Stomach smooth muscle (tissue), 2 donors: ENCODE measurements at regions not wholly inside any gene's neighbourhood (a gene's known extent, or its start where the extent isn't known, plus 50 kb on each side); places are given as distances from the start of the nearest gene placed in this dataset.

Experiments used
- H3K27ac ChIP-seq: one replicate; pipeline ENCODE4 v1.7.0; 2013; ENCODE audit warnings: mild to moderate bottlenecking, low read length, inconsistent platforms
- H3K27me3 ChIP-seq, 2 donors: one replicate each; pipeline ENCODE4 v1.7.0; 2013; ENCODE audit warnings: low read length in 2 of 2; ENCODE audit not compliant: insufficient read depth in 2 of 2, control insufficient read depth in 1 of 2
- H3K36me3 ChIP-seq, 2 donors: one replicate each; pipeline ENCODE4 v1.7.0; 2013; ENCODE audit warnings: low read length in 2 of 2; ENCODE audit not compliant: control insufficient read depth in 2 of 2, insufficient read depth in 2 of 2
- H3K4me1 ChIP-seq: one replicate; pipeline ENCODE4 v1.7.0; 2013; ENCODE audit warnings: low read length; ENCODE audit not compliant: control insufficient read depth, insufficient read depth
- H3K4me3 ChIP-seq, 2 donors: one replicate each; pipeline ENCODE4 v1.7.0; 2013; ENCODE audit warnings: low read length in 2 of 2
- H3K9ac ChIP-seq, 2 donors: one replicate each; pipeline ENCODE4 v1.7.0; 2013; ENCODE audit warnings: low read length in 2 of 2, mild to moderate bottlenecking in 1 of 2
- H3K9me3 ChIP-seq, 2 donors: one replicate each; pipeline ENCODE4 v1.7.0; 2013; ENCODE audit warnings: low read length in 2 of 2; ENCODE audit not compliant: control insufficient read depth in 2 of 2
- donor health status: healthy.
- donor health status: Pancreatic carcinoma.

DNA sequence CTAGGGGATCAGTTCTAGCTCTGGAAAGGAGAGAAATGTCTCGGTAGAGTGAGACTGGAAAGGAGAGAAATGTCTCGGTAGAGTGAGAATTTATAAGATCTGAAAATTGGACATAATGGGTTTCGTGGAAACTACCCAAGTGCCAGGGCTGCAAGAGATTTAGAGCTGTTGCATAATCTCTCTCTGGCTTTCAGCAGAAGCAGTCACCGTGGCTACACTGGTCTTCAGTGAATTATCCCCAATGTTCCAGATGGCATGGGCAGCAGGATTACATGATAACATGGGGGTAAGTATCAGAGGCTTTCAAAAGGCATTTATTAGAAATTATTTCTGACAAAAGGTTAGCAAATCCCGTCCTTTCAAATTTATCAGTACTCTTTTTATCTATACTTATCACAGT, 435.5 kb downstream of the NKX6-1 start:
- Histone ChIP-seq H3K4me3 (no peak overlapping the region), H3K36me3 (no peaks in the 10 kb centered on the region), H3K9me3 (no peaks in the 10 kb centered on the region), H3K27me3 (no peaks in the 10 kb centered on the region), H3K9ac (no peak overlapping the region), H3K4me1 (no peaks in the 10 kb centered on the region), H3K27ac (no peak overlapping the region)

DNA sequence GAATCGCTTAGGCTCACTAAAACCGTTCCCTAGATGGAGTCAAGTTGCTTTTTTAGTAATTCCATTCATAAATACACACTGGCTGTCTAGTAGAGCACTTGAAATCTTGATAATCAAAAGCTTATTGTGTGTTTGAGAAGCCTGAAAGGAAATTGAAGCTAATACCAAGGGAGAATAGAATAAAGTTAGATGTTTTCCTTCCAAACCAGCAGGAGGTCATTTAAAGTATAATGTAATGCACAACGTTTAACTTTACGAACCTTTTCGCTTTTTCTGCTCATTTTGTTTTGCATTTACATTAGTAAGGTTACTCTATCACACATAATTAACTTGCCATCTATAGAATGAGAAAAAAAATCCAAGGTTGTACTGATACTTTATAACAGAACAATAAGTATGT, 440.9 kb downstream of the NKX6-1 start:
- Histone ChIP-seq H3K9ac (no peak overlapping the region), H3K4me1 (no peaks in the 10 kb centered on the region), H3K4me3 (no peak overlapping the region), H3K36me3 (no peaks in the 10 kb centered on the region), H3K27me3 (no peaks in the 10 kb centered on the region), H3K27ac (no peak overlapping the region), H3K9me3 (no peaks in the 10 kb centered on the region)

DNA sequence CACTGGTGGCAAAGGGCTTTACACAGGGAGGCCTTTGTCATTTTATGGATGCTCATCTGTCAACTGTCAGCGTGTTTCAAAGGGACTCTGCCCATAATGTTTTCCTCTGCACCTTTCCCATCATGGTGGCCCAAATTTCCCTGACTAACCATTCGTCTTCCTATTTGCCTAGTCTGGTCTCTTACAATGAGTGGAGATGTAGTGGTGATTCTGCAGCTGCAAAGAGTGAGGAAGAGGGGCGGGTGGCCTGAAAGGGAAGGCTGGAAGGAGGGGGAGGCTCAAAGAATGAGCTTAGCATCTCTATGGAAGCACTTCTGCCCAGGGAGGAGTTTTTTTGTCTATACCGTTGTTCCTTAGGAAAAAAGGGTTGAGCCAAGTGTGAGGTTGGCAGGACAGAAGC, 447.5 kb downstream of the NKX6-1 start:
- H3K27ac ChIP-seq: no peak overlapping the region
- H3K36me3 ChIP-seq: no peaks in the 10 kb centered on the region
- no peak overlapping the region for H3K4me3 ChIP-seq
- H3K4me1 ChIP-seq: no peaks in the 10 kb centered on the region
- H3K9me3 ChIP-seq: no peaks in the 10 kb centered on the region
- H3K27me3 ChIP-seq: no peaks in the 10 kb centered on the region
- H3K9ac ChIP-seq: no peak overlapping the region

- Histone ChIP-seq H3K4me3 (no peak overlapping the region), H3K36me3 (no peaks in the 10 kb centered on the region)
Observed at GRCh38 chr4:84051089-84051488, 448.0 kb downstream of the NKX6-1 start.

GRCh38 chr4:84050015-84050414, 449.1 kb downstream of the NKX6-1 start:
- Histone ChIP-seq H3K4me1 (no peaks in the 10 kb centered on the region), H3K27me3 (no peaks in the 10 kb centered on the region), H3K9ac (no peak overlapping the region)

More at GRCh38 chr4:84051089-84051488, 448.0 kb downstream of the NKX6-1 start:
- Histone ChIP-seq H3K27ac (no peak overlapping the region), H3K27me3 (no peaks in the 10 kb centered on the region), H3K4me1 (no peaks in the 10 kb centered on the region), H3K9ac (no peak overlapping the region), H3K9me3 (no peaks in the 10 kb centered on the region)

GRCh38 chr4:84046551-84046950, 452.5 kb downstream of the NKX6-1 start:
- no peaks in the 10 kb centered on the region for H3K27me3 ChIP-seq
- no peaks in the 10 kb centered on the region for H3K36me3 ChIP-seq
- no peak overlapping the region for H3K9ac ChIP-seq
- no peak overlapping the region for H3K27ac ChIP-seq
- no peaks in the 10 kb centered on the region for H3K4me1 ChIP-seq
- H3K9me3 ChIP-seq: no peaks in the 10 kb centered on the region
- H3K4me3 ChIP-seq: no peak overlapping the region

More at GRCh38 chr4:84050015-84050414, 449.1 kb downstream of the NKX6-1 start:
- no peak overlapping the region for H3K4me3 ChIP-seq
- no peaks in the 10 kb centered on the region for H3K9me3 ChIP-seq
- no peaks in the 10 kb centered on the region for H3K36me3 ChIP-seq
- H3K27ac ChIP-seq: no peak overlapping the region

- Histone ChIP-seq H3K4me3 (no peak overlapping the region), H3K9ac (no peak overlapping the region), H3K4me1 (no peaks in the 10 kb centered on the region), H3K9me3 (no peaks in the 10 kb centered on the region), H3K27me3 (no peaks in the 10 kb centered on the region), H3K36me3 (no peaks in the 10 kb centered on the region), H3K27ac (no peak overlapping the region)
Observed at GRCh38 chr4:84041426-84041825, 457.7 kb downstream of the NKX6-1 start.

DNA sequence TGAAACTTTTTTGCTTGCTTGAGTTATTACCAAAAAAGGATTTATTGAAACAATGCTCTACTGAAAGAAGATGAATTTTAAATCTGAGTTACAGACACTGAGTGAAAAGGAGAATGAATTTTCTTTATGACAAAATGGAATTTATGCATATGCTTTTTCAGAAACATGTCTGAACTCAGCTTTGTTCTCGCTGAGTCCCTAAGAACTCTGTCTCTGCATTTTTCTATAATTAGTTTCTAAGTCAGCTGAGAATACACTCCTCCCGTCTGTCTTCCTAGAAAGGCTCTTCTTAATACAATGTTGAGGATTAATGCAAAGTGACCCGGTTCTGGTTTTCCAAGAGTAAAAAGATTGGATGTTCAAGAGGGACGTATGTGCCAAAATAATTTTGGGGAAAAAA, 463.5 kb downstream of the NKX6-1 start:
- Histone ChIP-seq H3K27ac (no peak overlapping the region), H3K36me3 (no peaks in the 10 kb centered on the region), H3K27me3 (no peaks in the 10 kb centered on the region), H3K4me3 (no peak overlapping the region), H3K4me1 (no peaks in the 10 kb centered on the region), H3K9ac (no peak overlapping the region), H3K9me3 (no peaks in the 10 kb centered on the region)

DNA sequence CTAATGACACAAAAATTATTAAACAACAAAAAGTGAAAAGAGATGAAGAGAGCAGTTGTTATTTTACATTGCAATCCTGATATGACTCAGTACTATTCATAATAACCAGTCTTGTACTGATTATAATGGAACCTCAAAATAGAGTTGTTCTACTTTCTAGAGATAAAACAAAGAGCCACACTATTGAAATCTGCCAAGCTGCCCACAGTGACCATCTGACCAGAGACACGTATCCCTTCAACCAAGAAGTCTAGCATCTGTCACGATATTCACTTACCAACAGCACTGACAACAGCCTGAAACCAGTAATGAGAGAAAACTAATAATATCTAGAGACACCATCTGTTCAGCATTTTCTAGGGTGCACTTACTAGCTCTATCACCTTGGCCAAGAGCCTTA, 466.7 kb downstream of the NKX6-1 start:
- H3K4me1 ChIP-seq: no peaks in the 10 kb centered on the region
- H3K9me3 ChIP-seq: no peaks in the 10 kb centered on the region
- no peak overlapping the region for H3K27ac ChIP-seq
- no peak overlapping the region for H3K4me3 ChIP-seq
- H3K9ac ChIP-seq: no peak overlapping the region
- no peaks in the 10 kb centered on the region for H3K36me3 ChIP-seq
- no peaks in the 10 kb centered on the region for H3K27me3 ChIP-seq

DNA sequence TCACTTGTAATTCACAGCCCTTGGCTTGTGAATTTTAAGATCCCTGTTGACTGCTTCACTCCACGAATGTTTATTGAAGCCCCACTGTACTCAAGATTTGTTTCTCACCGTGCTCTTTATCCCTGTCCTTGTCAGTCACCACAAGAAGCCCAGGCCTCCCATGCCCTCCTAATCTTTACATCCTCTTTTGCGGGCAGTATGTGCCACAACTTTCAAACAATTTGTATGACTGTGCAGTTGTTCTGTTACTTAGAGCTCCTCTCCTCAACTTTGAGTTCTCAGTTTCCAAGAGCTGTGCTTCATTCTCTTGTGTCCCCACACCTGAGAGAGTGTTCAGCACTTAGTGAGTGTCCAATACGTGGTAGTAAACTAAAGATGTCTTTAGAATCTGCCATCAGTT, 467.7 kb downstream of the NKX6-1 start:
- H3K9ac ChIP-seq: no peak overlapping the region
- H3K4me3 ChIP-seq: no peak overlapping the region
- H3K27ac ChIP-seq: no peak overlapping the region
- no peaks in the 10 kb centered on the region for H3K9me3 ChIP-seq
- H3K36me3 ChIP-seq: no peaks in the 10 kb centered on the region
- no peaks in the 10 kb centered on the region for H3K4me1 ChIP-seq
- H3K27me3 ChIP-seq: no peaks in the 10 kb centered on the region

DNA sequence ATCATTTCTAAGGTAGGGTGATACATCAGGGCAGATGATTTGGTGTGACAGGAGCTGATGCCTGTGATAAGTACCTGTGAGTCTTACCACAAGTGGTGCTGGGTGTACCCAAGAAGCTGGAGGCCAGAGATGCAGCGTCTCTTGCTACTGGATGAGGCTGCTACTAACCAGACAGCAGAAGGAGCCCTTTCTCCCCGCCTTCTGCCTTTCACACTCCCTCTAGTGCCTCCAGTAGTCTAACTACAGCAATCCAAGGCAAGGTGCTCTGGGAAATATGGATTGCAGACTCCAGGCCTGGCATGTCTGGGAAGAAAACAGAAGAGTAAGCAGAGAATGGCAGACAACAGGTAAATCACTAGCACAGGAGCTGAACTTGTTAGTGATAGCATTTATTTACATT, 470.8 kb downstream of the NKX6-1 start:
- no peaks in the 10 kb centered on the region for H3K36me3 ChIP-seq
- no peak overlapping the region for H3K27ac ChIP-seq
- H3K9ac ChIP-seq: no peak overlapping the region
- no peaks in the 10 kb centered on the region for H3K9me3 ChIP-seq
- H3K4me3 ChIP-seq: no peak overlapping the region
- H3K4me1 ChIP-seq: no peaks in the 10 kb centered on the region
- no peaks in the 10 kb centered on the region for H3K27me3 ChIP-seq

GRCh38 chr4:84024405-84024804, 474.7 kb downstream of the NKX6-1 start:
- H3K27me3 ChIP-seq: no peaks in the 10 kb centered on the region
- H3K9me3 ChIP-seq: no peaks in the 10 kb centered on the region
- H3K4me3 ChIP-seq: no peak overlapping the region
- no peaks in the 10 kb centered on the region for H3K4me1 ChIP-seq
- H3K27ac ChIP-seq: no peak overlapping the region
- no peaks in the 10 kb centered on the region for H3K36me3 ChIP-seq
- H3K9ac ChIP-seq: no peak overlapping the region
